HEK293T (cell line): ENCODE measurements at regions not wholly inside any gene's neighbourhood (a gene's known extent, or its start where the extent isn't known, plus 50 kb on each side); places are given as distances from the start of the nearest gene placed in this dataset.

Experiments used
- ARNT ChIP-seq: fragments of 450-650 bp; IDR thresholded peaks from 2 replicates; pipeline ENCODE4 v1.6.1; 2017; ENCODE audit warnings: mild to moderate bottlenecking
- BHLHE40 ChIP-seq: fragments of 450-650 bp; IDR thresholded peaks from 2 replicates; pipeline ENCODE4 v1.6.1; 2016; ENCODE audit warnings: mild to moderate bottlenecking, moderate library complexity, borderline replicate concordance
- CTBP1 ChIP-seq: fragments of 450-650 bp; IDR thresholded peaks from 2 replicates; pipeline ENCODE4 v1.6.1; 2016; ENCODE audit warnings: borderline replicate concordance
- FOXA1 ChIP-seq: fragments of 450-650 bp; IDR thresholded peaks from 2 replicates; pipeline ENCODE4 v1.6.1; 2016; ENCODE audit warnings: mild to moderate bottlenecking
- FOXK2 ChIP-seq: fragments of 450-650 bp; IDR thresholded peaks from 2 replicates; pipeline ENCODE4 v1.6.1; 2016; ENCODE audit warnings: mild to moderate bottlenecking
- FOXM1 ChIP-seq: fragments of 450-650 bp; IDR thresholded peaks from 2 replicates; pipeline ENCODE4 v1.6.1; 2017; ENCODE audit warnings: mild to moderate bottlenecking, borderline replicate concordance
- L3MBTL2 ChIP-seq: fragments of 450-650 bp; conservative IDR thresholded peaks from 2 replicates; pipeline ENCODE4 v1.6.1; 2016; ENCODE audit warnings: mild to moderate bottlenecking
- NFRKB ChIP-seq: fragments of 450-650 bp; IDR thresholded peaks from 2 replicates; pipeline ENCODE4 v1.6.1; 2016; ENCODE audit warnings: mild to moderate bottlenecking, moderate library complexity
- SP1 ChIP-seq: fragments of 450-650 bp; IDR thresholded peaks from 2 replicates; pipeline ENCODE4 v1.6.1; 2017
- SUZ12 ChIP-seq: fragments of 450-650 bp; IDR thresholded peaks from 2 replicates; pipeline ENCODE4 v1.6.1; 2016; ENCODE audit warnings: mild to moderate bottlenecking

GRCh38 chr5:86152988-86153560, 464.7 kb upstream of the COX7C start:
- TF ChIP-seq ARNT (no peak), FOXA1 (no peak), BHLHE40 (no peak), CTBP1 (no peak), SP1 (no peak), NFRKB (no peak), FOXK2 (no peak), FOXM1 (no peak), SUZ12 (no peak), L3MBTL2 (no peak)
